Cardiac fibroblast (primary cell): ENCODE measurements at regions not wholly inside any gene's neighbourhood (a gene's known extent, or its start where the extent isn't known, plus 50 kb on each side); places are given as distances from the start of the nearest gene placed in this dataset.
"Not testable (repeated sequence)": the region's sequence is repeated elsewhere in the genome, so short reads cannot be mapped to it uniquely, and the experiment has no call there.

ENCODE experiments used
- DNase-seq, 2 donors: peaks; one replicate each; pipeline versions ENCODE4 v3.0.0 to v3.0.0-alpha.2; 2010; ENCODE audit warnings: low read depth in 2 of 2
- H3K4me3 ChIP-seq, 2 donors: replicated peaks in 1 of 2; 1 replicate in 1 of 2; 2 replicates in 1 of 2; pipeline ENCODE4 v1.5.1; 2011; ENCODE audit warnings: low read depth in 2 of 2, low read length in 2 of 2, mild to moderate bottlenecking in 2 of 2, moderate library complexity in 1 of 2
- CTCF ChIP-seq: IDR thresholded peaks from one replicate; pipeline ENCODE4 v1.5.1; 2011; ENCODE audit warnings: low read depth, mild to moderate bottlenecking, low read length, inconsistent platforms

- H3K4me3 ChIP-seq = no peak overlapping the region
- TF ChIP-seq CTCF = no peak
Observed at GRCh38 chrX:66988331-66988730, 349.5 kb upstream of the EDA2R start.

GRCh38 chrX:66961665-66962064, 322.8 kb upstream of the EDA2R start:
- TF ChIP-seq CTCF = no peak
- no peak overlapping the region for H3K4me3 ChIP-seq
- no peak for DNase-seq

More at GRCh38 chrX:66988331-66988730, 349.5 kb upstream of the EDA2R start:
- no peak for DNase-seq

- no peak for TF ChIP-seq CTCF
- no peak overlapping the region for H3K4me3 ChIP-seq
- no peak for DNase-seq
Observed at GRCh38 chrX:66931713-66932112, 292.8 kb upstream of the EDA2R start.

- H3K4me3 ChIP-seq, DNase-seq: not testable (repeated sequence)
Observed at GRCh38 chrX:66930516-66930915, 291.6 kb upstream of the EDA2R start.

GRCh38 chrX:66920296-66920695, 281.4 kb upstream of the EDA2R start:
- H3K4me3 ChIP-seq = no peak overlapping the region
- TF ChIP-seq CTCF = no peak
- no peak for DNase-seq

- no peak overlapping the region for H3K4me3 ChIP-seq
- TF ChIP-seq CTCF = no peak
- DNase-seq = no peak
Observed at GRCh38 chrX:66919280-66919832, 280.5 kb upstream of the EDA2R start.

- no peak for TF ChIP-seq CTCF
- no peak for DNase-seq
Observed at GRCh38 chrX:66918511-66918910, 279.6 kb upstream of the EDA2R start.

More at GRCh38 chrX:66918511-66918910, 279.6 kb upstream of the EDA2R start:
- no peak overlapping the region for H3K4me3 ChIP-seq
